Inferior parietal cortex (tissue), 1 donor: ENCODE measurements at regions not wholly inside any gene's neighbourhood (a gene's known extent, or its start where the extent isn't known, plus 50 kb on each side); places are given as distances from the start of the nearest gene placed in this dataset.

ENCODE experiments used
- DNase-seq: peaks from one replicate; pipeline ENCODE4 v3.0.0-alpha.2; 2016; ENCODE audit errors: extremely low spot score

DNA sequence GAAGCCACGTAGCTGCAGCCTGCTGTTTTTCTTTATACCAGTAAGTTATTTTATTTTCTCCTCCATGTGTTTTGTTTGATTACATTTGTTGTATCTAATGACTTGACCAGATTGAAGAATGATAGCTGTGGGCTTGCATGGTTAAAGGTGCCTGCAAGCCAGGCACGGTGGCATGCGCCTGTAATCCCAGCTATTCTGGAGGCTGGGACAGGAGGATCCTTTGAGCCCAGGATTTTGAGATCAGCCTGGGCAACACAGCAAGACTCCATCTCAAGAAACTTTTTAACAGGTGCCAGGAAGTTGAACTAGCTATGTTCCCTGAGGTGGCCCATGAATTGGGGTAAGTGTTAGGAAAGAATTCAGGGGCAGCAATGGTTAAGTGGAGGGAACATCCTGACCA is 179.4 kb downstream of the IRS1 start:
- DNase-seq: no peak

DNA sequence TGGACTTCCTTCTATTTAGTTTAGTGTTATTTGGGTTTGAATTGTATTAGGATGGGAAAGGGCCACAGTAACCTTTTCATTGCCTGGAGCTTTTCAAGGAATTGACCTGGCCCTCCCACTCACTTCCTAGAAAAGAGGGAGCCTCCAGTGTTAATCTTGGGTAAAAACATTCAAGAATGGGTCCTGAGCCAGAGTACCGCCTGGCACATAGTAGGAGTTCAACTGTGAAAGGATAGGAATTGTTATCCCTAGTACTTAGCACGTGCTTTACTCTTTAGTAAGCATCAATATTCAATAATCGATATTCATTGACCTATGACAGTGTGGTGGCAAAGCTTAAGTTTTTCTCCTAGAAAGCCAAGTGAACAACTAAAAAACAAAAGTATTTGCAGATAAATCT is 179.9 kb downstream of the IRS1 start:
- DNase-seq: no peak

DNA sequence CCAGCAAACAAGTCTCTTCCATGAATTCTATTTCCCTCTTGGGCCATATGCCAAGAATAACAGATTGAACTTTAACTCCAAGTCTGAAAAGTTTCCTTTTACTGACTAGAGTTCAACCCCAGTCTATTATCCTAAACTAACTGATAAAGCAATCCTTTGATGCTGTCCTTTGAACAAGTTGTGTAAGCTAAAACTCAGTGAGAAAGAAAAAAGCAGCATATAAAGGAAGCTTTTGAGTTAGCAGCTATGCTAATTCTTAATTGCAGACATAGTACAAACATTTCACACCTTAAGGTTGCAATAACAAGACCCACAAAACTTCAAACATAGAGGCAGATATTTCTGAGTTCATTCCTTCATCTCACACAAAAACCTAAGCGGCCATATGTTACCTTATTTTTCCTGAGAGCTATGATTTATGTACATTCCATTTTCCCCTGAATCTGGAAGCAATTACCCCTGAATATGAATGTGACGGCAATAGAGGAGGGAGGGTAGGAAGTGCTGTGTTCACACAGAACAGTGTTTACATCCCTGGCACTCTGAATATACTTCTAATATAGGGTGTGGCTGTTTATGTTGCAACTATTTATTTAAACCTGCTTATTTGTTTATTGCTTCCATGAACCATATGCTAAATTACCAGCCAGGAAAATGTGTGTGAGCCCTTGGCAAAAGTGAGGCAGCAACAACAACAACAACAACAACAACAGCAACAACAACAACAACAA is 180.6 kb downstream of the IRS1 start:
- no peak for DNase-seq

DNA sequence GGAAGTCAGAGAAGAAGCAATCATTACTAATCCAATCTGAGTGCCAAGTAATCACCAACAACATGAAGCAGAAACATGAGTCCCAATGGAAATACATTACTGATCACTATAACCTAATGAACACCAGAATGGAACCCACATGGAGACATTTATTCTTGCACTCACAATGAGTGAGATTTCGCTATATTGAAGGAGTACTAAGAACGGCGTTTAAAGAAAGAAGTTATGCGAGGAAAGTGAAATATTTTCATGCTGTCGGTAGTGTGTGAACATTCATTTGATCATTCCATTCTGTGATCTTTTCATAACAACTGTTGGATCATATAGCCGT is 181.1 kb downstream of the IRS1 start:
- DNase-seq: no peak

DNA sequence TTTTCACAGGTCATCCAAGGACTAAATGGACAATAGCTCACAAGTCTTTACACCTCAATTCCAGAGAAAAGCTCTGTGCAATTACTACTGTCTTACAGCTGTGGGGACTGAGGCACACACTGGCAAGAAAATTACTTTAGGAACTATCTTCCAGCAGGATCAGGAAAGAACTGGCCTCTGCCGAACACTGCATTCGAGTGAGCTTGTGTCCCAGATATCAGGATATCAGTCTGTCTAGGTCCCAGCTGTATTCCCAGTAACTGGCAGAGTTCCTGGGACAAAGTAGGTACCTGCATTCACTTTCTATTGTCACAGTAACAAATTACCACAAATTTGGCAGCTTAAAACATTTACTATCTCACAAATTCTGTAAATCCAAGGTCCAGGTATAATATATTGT is 183.7 kb downstream of the IRS1 start:
- DNase-seq: no peak

DNA sequence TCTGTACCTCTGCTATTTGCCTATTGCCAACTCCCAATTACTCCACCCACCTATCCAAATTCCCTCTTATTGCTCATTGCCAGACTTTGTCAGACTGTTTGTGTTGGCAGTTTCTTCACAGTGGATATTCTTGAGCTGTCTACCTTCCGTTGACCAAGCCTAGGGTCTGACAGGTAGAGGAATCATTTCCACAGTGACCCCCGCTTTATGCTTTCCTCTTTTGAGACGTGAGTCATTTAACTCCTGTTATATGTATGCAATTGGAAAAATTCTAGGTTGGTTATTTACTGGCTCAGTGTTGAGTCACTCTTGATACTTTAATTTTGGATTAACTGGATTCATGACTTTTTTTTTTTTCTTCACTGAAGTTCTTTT is 187.7 kb downstream of the IRS1 start:
- DNase-seq: no peak

DNA sequence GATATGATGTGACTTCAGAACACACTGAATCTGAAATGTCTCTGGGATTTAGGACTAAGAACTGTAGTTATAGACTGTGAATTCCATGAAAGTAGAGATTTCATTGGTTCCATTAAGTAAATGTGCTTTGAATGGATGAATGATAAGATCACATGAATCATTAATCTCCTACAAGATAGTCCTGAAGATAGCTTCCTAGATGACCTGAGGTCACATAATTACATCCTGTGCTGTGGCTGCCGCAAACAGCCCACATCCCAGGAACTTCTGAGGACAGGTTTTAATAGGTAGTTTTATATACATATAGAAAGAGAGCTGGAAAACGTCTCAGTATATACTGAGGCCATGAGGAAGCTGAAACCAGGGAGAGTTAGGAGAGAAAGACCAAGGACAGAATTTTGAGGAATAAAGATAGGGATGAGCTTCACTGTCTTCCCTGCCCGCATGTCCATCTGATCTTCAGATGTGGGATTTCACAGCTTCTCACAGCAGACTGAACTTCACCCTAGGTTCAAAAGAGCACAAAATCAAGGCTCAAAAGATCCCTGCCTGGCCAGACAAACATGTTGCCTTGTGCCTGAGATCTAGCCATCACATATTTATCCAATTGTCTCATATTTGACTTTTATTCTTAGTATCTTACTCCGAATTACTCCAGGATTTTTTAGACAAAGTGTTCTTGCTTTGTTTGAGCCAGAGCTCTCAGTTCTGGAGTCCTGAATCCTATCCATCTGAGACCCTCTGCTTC is 188.2 kb downstream of the IRS1 start:
- DNase-seq: no peak

DNA sequence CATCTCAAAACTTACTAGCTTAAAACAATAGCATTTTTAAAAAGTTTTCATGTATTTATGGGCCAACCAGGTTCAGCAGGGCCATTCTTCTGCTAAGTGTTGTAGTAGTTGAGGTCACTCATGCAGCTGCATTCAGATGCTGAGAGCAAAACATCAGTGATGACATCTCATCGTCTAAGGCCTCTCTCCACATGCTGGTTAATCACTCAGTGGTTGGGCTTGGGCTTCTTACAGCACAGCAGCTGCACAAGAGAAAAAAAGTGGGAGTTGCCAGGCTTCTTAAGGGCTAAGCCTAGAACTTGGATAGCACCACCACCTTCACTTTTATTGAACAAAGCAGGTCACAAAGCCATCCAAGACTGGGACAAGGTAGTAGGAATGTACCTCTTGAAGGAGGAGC is 190.3 kb downstream of the IRS1 start:
- no peak for DNase-seq

DNA sequence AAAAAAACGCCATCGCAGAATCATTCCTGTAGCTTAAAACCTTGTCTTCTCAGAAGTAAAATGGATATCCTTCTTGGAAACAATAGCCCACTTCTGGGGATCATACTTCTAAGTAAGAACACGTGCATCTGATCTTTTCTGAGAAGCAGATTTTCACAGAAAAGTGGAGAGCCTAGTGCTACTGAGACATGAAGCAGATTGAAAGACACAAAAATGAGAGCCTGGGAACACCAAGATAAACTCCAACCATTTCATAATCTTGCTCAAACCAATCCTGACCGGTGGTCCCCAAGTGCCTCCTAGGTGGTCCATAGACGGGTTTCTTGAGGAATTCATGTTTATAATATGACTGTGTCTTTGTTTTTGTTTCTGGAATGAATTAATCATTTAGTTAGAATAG is 191.2 kb downstream of the IRS1 start:
- no peak for DNase-seq

DNA sequence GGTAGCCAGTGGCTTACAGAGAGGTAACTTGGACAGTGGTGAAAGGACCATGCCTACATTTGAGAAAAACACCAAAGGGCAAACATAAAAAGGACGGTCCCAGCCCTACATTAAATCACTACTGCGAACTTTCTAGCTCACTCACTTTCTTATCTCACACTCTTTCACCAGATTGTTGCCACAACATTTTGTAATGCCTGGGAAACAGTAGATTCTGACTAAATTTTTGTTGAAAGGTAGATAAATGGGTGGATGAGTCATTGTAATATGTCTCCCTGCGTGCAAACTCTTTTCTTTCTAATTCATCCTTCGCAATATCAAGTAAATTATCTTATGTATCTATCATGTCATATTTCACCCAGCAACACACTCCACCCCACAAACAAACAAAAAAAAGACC is 192.2 kb downstream of the IRS1 start:
- no peak for DNase-seq

DNA sequence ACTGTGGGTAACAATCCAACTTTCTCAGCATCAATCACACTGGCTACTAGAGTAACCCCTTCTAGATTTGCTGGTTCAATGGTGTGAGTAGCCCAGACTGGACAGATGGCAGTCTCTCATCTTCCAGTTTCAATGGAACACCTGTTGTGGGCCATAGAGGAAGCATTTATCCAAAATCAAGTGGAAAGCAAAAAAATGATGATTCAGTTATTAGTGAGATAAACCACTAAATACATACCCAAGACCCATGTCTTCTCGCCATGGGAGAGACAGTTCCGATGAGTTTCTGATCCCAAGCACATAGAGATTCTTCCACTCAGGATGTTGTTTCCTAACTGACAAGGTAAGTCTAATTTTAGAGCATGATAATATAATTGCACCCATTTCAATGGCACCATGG is 194.0 kb downstream of the IRS1 start:
- DNase-seq: no peak

DNA sequence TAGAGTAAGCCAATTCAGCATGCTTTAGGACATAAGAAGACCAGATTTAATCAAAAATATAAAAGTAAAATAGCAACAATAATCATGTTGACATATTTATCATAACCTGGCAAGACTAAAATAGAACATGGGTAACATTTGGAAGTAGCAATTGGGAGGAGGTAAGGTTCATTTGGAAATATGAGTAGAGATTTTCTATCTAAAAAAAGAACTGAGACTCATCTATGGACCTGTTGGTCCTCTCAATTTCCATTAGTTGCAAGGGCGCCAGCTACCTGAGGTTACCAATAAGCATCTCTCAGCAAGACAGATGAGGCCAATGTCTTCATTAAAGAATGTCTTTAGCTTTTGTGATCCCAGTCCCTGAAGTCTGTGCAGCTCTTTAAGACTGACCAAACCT is 196.0 kb downstream of the IRS1 start:
- no peak for DNase-seq

DNA sequence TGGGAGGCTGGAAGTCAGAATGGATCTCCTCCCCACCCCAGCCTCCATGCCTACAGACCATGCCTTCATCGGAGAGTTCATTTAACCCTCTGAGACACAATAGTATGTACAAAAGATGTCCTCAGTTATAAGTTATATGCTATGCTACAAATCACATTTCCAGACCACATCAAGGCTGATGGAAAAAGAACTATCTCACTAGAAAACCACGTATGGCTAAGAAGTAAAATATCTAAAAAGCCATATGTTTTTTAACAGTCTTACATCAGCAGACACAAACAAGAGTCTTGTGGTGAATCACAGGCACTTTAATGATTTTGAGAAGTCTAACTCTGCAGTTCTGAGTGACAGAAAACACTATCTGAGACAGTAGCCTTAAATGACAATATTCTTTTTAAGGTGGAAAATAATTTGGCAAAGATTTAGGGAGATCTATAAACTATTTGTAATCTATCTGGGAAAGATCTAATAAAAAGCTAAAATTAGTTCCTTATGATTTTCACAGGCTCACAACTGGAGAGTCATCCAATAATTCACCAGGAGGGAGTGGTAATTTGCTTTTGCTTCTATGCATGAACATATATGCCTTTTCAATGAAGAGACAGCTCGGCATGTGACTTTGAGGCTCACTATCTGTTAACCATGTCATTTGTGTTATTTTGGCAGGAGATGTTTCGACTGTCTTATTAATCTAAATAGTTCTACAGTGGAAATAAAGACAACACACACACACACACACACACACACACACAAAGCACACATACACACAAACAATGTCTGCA is 197.5 kb downstream of the IRS1 start:
- no peak for DNase-seq

DNA sequence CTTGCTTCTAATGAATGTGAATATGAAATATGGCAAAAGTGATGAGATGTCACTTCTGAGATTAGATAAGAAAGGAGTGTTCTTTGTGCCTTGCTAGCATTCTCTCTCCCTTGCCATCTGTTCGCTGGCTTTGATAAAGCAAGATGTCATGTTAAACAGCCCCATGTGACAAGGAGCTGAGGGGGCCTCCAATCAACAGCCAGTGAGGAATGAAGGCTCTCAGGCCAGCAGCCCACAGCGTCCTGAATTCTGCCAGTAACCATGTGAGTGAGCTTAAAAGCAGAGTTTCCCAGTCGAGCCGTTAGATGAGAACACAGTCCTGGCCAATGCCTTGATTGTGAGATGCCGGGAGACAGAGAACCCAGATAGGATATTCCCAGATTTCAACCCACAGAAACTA is 198.8 kb downstream of the IRS1 start:
- DNase-seq: no peak

DNA sequence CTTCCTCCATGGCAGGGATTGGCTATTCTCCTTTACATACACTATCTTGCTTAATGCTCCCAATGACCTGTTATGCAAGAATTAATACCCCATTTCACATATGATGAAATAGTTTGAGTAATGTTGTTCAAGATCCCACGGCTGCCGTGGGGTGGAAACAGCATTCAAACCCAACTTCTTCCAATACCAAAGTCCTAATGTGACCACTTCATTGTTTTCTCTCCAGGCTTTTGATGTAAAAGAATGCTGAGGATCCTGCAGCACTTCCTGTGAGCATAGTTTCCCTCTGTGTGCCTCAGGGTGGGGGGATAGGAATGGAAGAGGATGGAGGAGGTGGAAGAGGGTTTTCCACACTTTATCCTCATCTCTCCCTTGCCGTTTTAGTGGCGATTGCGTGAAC is 199.4 kb downstream of the IRS1 start:
- DNase-seq: no peak

DNA sequence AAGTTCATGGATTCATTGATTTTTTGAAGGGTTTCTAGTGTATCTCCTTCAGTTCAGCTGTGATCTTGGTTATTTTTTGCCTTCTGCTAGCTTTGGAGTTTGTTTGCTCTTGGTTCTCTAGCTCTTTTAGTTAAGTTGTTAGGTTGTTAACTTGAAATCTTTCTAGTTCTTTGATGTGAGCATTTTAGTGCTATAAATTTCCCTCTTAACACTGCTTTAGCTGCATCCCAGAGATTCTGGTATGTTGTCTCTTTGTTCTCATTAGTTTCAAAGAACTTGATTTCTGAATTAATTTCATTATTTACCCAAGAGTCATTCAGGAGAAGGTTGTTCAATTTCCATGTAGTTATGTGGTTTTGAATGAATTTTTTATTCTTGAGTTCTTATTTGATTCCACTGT is 210.6 kb downstream of the IRS1 start:
- no peak for DNase-seq

DNA sequence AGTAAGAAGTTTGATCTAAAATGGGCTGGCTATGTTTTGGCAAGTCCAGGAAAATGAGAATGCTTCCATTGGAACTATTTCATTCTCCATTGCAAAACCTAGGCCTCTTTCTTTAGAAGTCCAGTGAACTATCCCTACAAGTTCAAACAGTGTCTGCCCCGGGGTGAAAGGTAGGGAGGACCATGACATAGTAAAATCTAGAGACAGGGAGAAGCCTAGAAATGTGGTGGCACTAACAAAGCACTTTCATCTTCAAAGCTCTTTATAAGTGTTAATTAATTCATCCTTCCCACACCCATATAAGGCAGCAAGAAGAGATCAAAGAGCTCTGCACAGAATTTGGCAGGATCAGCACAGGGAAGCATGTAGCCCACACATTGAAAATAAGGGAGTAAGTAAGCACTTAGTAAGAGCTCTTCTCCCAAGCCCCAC is 214.5 kb downstream of the IRS1 start:
- DNase-seq: no peak

DNA sequence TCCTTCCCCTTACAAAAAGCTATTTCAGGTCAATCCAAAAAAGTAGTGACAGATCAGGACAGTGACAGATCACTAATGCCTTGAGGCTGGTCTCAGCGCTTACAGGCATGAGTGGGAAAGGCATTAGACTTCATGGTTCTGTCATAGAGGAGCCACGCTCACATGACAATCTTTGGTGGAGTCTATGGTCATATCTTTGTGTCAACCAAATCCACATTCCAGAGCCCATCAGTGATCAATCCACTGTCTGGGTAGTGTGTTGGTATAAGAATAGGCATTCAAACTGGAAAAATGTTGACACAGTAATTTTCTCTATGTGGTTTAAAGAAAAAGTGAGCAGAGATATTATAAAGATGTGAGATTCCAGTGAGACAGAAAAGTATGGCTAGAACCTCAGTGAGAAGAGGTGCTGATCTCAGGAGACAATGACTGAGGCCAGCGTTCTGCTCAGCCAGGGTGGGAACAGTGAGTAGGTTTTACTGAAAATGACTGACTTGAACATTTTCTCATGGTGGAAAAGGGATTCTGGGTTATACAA is 215.0 kb downstream of the IRS1 start:
- no peak for DNase-seq

DNA sequence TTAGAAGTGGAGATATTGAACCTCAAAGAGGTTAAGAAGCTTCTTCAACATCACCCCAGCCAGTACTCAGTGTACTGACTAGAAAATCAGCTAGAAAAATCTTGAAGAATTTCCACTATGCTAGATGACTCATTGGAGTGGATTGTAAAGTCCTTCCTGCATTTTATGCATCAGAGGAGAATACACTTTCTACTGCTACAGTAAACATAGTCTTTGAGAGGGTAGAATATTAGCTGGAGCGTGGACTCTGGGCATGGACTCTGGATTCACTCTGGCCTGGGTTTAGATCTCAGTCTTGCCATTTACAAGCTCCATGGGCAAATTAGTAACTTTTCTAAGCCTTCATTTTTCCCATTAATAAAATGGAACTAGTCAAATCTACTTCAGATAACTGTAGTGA is 215.9 kb downstream of the IRS1 start:
- no peak for DNase-seq

DNA sequence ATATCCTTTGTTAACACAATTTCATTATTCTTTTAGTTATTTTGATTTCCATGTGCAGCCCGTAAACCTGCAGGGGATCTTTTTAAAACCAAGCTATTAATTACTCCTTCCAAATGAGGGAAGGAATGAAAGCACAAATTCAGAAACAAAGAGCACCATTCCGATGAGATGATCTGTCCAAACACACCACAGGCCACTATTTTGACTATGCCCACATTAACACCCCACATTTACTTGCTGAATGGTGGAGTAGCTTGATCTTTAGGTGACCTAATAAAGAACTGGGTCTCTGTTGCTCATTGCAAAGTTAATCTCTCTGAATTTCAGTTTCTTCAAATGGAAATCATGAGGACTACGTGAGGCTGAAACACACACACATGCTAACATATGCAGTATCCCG is 218.0 kb downstream of the IRS1 start:
- DNase-seq: no peak

DNA sequence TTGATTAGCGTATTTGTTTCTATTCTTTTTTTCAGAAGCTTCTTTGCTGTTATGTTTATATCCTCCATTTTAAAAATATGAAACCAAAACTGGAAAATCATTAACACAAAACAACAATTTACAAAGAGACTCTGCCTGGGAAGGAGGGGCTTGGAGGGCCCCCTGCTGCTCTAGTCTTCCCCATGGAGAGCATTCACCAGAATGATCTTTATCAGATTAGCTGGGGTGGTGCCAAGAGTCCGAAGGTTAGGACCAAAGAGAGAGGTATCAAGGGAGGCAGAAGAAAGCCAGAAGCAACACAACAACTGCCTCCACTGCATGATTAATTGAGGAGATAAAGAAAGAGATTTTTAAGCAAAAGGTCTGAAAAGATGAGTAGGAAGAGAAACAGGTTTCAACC is 218.6 kb downstream of the IRS1 start:
- DNase-seq: no peak

DNA sequence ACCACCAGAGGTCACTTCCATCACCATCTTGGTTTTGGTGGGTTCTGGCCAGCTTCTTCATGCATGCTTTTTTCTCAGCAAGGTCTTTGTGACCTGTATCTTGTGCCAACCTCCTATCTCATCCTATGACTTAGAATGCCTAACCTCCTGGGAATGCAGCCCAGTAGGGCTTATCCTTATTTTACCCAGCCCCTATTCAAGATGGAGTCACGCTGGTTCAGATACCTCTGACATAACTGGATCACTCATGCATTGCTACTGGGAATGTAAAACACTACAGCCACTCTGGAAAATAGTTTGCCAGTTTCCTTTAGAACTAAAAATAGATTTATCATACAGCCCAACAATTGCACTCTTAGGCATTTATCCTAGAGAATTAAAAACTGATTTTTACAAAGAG is 219.2 kb downstream of the IRS1 start:
- DNase-seq: no peak

DNA sequence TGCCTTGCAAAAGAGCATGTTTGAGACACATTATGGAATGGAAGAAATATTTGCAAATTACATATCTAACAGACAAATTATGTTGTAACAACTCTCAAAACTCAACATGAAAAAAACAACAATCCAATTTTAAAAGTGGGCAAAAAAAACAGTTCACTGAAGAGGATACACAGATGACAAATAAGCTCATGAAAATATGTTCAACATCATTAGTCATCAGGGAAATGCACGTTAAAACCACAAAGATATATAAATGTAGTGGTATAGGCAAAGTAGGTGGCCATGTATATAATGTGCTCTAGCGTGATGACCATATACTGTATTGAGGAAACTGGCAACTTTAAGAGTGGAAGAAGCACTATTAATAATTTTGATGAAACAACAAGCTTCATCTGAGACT is 220.1 kb downstream of the IRS1 start:
- DNase-seq: no peak
